H1 (cell line): ENCODE measurements at regions not wholly inside any gene's neighbourhood (a gene's known extent, or its start where the extent isn't known, plus 50 kb on each side); places are given as distances from the start of the nearest gene placed in this dataset.

ENCODE experiments used
- CTCF ChIA-PET: fragments of 300-600 bp; sonication (Branson Sonifier 250); formaldehyde crosslinking; loops from one replicate; lab custom pipeline; 2021; ENCODE audit not compliant: partially characterized antibody; lab: Charles Lee
- POLR2A ChIA-PET: fragments of 300-600 bp; sonication (Branson Sonifier 250); formaldehyde crosslinking; loops from one replicate; lab custom pipeline; 2021; ENCODE audit warnings: inconsistent platforms; ENCODE audit not compliant: partially characterized antibody; lab: Charles Lee
- DNase-seq, 2 experiments: peaks; one replicate each; pipeline versions ENCODE4 v3.0.0 to v3.0.0-alpha.2; 2010 to 2022; ENCODE audit warnings: low spot score in 2 of 2, low read depth in 1 of 2, mixed read lengths in 1 of 2
- FAIRE-seq: peaks from 2 replicates; lab custom pipeline; 2011; peaks lifted over from hg19 to GRCh38; lab: Jason Lieb, UNC
- H2AFZ ChIP-seq: 2 replicates; pipeline ENCODE4 v1.8.1; 2012; ENCODE audit warnings: low read length, inconsistent platforms
- H2AK5ac ChIP-seq: 2 replicates; pipeline ENCODE4 v1.6.1; 2013; ENCODE audit warnings: low read depth, low read length
- H2BK120ac ChIP-seq: replicated peaks from 2 replicates; pipeline ENCODE3; 2013; ENCODE audit warnings: low read depth, low read length, inconsistent platforms
- H2BK12ac ChIP-seq: 2 replicates; pipeline ENCODE4 v1.6.1; 2013; ENCODE audit warnings: low read depth, low read length
- H2BK15ac ChIP-seq: 2 replicates; pipeline ENCODE4 v1.6.1; 2013; ENCODE audit warnings: low read length
- H2BK20ac ChIP-seq: 2 replicates; pipeline ENCODE4 v1.6.1; 2013; ENCODE audit warnings: low read length
- H2BK5ac ChIP-seq: 2 replicates; pipeline ENCODE4 v1.6.1; 2013; ENCODE audit warnings: low read depth, low read length
- H3K14ac ChIP-seq: 2 replicates; pipeline ENCODE4 v1.6.1; 2013; ENCODE audit warnings: inconsistent platforms; ENCODE audit not compliant: insufficient read length
- H3K18ac ChIP-seq: 2 replicates; pipeline ENCODE4 v1.6.1; 2013; ENCODE audit warnings: low read length; ENCODE audit errors: extremely low read depth
- H3K23ac ChIP-seq: 2 replicates; pipeline ENCODE4 v1.6.1; 2013; ENCODE audit warnings: inconsistent platforms; ENCODE audit not compliant: insufficient read length
- H3K23me2 ChIP-seq: 2 replicates; pipeline ENCODE4 v1.6.1; 2013; ENCODE audit warnings: low read depth, low read length
- H3K27ac ChIP-seq: 2 replicates; pipeline ENCODE4 v1.6.1; 2011; ENCODE audit warnings: low read depth, low read length, inconsistent platforms
- H3K27me3 ChIP-seq, 4 experiments: replicated peaks in 1 of 4; 1 replicate in 1 of 4; 2 replicates in 3 of 4; pipeline versions ENCODE4 v1.6.1 to v1.8.1; 2011 to 2013; ENCODE audit warnings: low read length in 3 of 4, mild to moderate bottlenecking in 3 of 4, inconsistent platforms in 2 of 4, mixed read lengths in 2 of 4, moderate library complexity in 1 of 4; ENCODE audit not compliant: control insufficient read depth in 3 of 4, insufficient read depth in 3 of 4; ENCODE audit errors: extremely low read depth in 1 of 4
- H3K36me3 ChIP-seq, 4 experiments: 2 replicates each; pipeline versions ENCODE4 v1.6.1 to v1.8.1; 2011 to 2013; ENCODE audit warnings: mild to moderate bottlenecking in 4 of 4, low read length in 3 of 4, moderate library complexity in 2 of 4, control low read depth in 1 of 4, inconsistent platforms in 1 of 4; ENCODE audit not compliant: insufficient read depth in 4 of 4, control insufficient read depth in 2 of 4
- H3K4ac ChIP-seq: replicated peaks from 2 replicates; pipeline ENCODE3; 2013; ENCODE audit warnings: low read length, low read depth, mixed read lengths, inconsistent platforms; ENCODE audit not compliant: insufficient read length
- H3K4me1 ChIP-seq, 4 experiments: replicated peaks in 1 of 4; 1 replicate in 1 of 4; 2 replicates in 3 of 4; pipeline versions ENCODE4 v1.6.1 to v1.8.1; 2011 to 2013; ENCODE audit warnings: low read length in 3 of 4, inconsistent platforms in 2 of 4, mixed read lengths in 1 of 4; ENCODE audit not compliant: insufficient read depth in 4 of 4, control insufficient read depth in 3 of 4
- H3K4me2 ChIP-seq, 2 experiments: 2 replicates each; pipeline versions ENCODE4 v1.6.1 to v1.8.1; 2011 to 2013; ENCODE audit warnings: low read depth in 2 of 2, low read length in 2 of 2, control low read depth in 1 of 2, inconsistent platforms in 1 of 2, mild to moderate bottlenecking in 1 of 2; ENCODE audit not compliant: insufficient read depth in 1 of 2
- H3K4me3 ChIP-seq, 4 experiments: fragments of 200-600, 300-600 bp in 1 of 4; sonication (generic), shearing (Covaris generic), sonication (Bioruptor Twin) in 1 of 4; 2 replicates each; pipeline versions ENCODE4 v1.5.1 to v1.8.1; 2011 to 2016; ENCODE audit warnings: low read length in 4 of 4, low read depth in 3 of 4, control low read depth in 2 of 4, inconsistent platforms in 2 of 4, mild to moderate bottlenecking in 2 of 4, mixed read lengths in 1 of 4, moderate library complexity in 1 of 4; ENCODE audit not compliant: insufficient read depth in 2 of 4; ENCODE audit errors: extremely low read depth in 1 of 4
- H3K56ac ChIP-seq: replicated peaks from 2 replicates; pipeline ENCODE3; 2013; ENCODE audit warnings: low read depth, mild to moderate bottlenecking, mixed read lengths, low read length, inconsistent platforms; ENCODE audit not compliant: insufficient read length
- H3K79me1 ChIP-seq: 2 replicates; pipeline ENCODE4 v1.6.1; 2013; ENCODE audit warnings: low read depth, low read length, control low read depth
- H3K79me2 ChIP-seq, 2 experiments: 2 replicates each; pipeline versions ENCODE4 v1.6.1 to v1.8.1; 2012 to 2013; ENCODE audit warnings: low read length in 2 of 2, mild to moderate bottlenecking in 2 of 2, inconsistent platforms in 1 of 2; ENCODE audit not compliant: insufficient read depth in 2 of 2, control insufficient read depth in 1 of 2
- H3K9ac ChIP-seq, 4 experiments: replicated peaks in 1 of 4; 1 replicate in 1 of 4; 2 replicates in 3 of 4; pipeline versions ENCODE4 v1.6.1 to v1.8.1; 2011 to 2013; ENCODE audit warnings: low read depth in 3 of 4, low read length in 3 of 4, control low read depth in 2 of 4, mild to moderate bottlenecking in 2 of 4, moderate library complexity in 2 of 4, inconsistent platforms in 1 of 4; ENCODE audit errors: extremely low read depth in 1 of 4
- H3K9me3 ChIP-seq, 2 experiments: 2 replicates each; pipeline versions ENCODE4 v1.6.1 to v1.8.1; 2012 to 2013; ENCODE audit warnings: mild to moderate bottlenecking in 2 of 2, moderate library complexity in 2 of 2, control low read depth in 1 of 2, inconsistent platforms in 1 of 2, low read depth in 1 of 2, low read length in 1 of 2, mixed read lengths in 1 of 2; ENCODE audit not compliant: insufficient read depth in 2 of 2
- H4K20me1 ChIP-seq, 2 experiments: replicated peaks in 1 of 2; 2 replicates each; pipeline versions ENCODE3 to v1.8.1; 2011 to 2013; ENCODE audit warnings: inconsistent platforms in 2 of 2, low read length in 2 of 2, mild to moderate bottlenecking in 1 of 2; ENCODE audit not compliant: insufficient read depth in 2 of 2, control insufficient read depth in 1 of 2
- H4K5ac ChIP-seq: 2 replicates; pipeline ENCODE4 v1.6.1; 2013; ENCODE audit warnings: low read length, low read depth, mixed read lengths, inconsistent platforms; ENCODE audit not compliant: insufficient read length
- H4K8ac ChIP-seq: 2 replicates; pipeline ENCODE4 v1.8.0; 2013; ENCODE audit warnings: mild to moderate bottlenecking, moderate library complexity, low read length, inconsistent platforms; ENCODE audit not compliant: insufficient read depth; ENCODE audit errors: extremely low read depth
- H4K91ac ChIP-seq: replicated peaks from 2 replicates; pipeline ENCODE3; 2013; ENCODE audit warnings: low read length, mixed read lengths, inconsistent platforms; ENCODE audit not compliant: insufficient read length
- RAD21 ChIP-seq, 2 experiments: IDR thresholded peaks in 1 of 2; conservative IDR thresholded peaks in 1 of 2; 2 replicates each; pipeline ENCODE4 v1.6.1; 2011; ENCODE audit warnings: low read depth in 2 of 2, low read length in 2 of 2, improper control_type of control experiment in 1 of 2, inconsistent platforms in 1 of 2, mild to moderate bottlenecking in 1 of 2, moderate library complexity in 1 of 2
- SUZ12 ChIP-seq: fragments of 200-600 bp; sonication (generic); IDR thresholded peaks from 2 replicates; pipeline ENCODE4 v1.6.1; 2012; ENCODE audit warnings: mild to moderate bottlenecking, inconsistent platforms, low read length, moderate library complexity, mixed read lengths
- WGBS, 2 experiments: shearing (Covaris generic) in 1 of 2; methylation state at CpG; one replicate each; pipeline versions ENCODE4 v1.1.6 to v1.1.7; 2013 to 2015; ENCODE audit warnings: low lambda C conversion rate in 2 of 2, mixed read lengths in 2 of 2, inconsistent platforms in 1 of 2, low coverage in 1 of 2, missing lambda C conversion rate in 1 of 2; ENCODE audit not compliant: insufficient replicate concordance in 2 of 2, insufficient coverage in 1 of 2, insufficient read length in 1 of 2; ENCODE audit errors: extremely low coverage in 1 of 2, missing lambda C conversion rate in 1 of 2; 5-methylcytosine and 5-hydroxymethylcytosine counted together

GRCh38 chr14:101508948-101509729 is 52.2 kb upstream of the DIO3 start:
- H3K56ac ChIP-seq = no peak overlapping the region
- H3K4me2 ChIP-seq = no peak overlapping the region
- H3K23ac ChIP-seq = no peak overlapping the region
- no peak overlapping the region for H3K4ac ChIP-seq
- no peak overlapping the region for H4K5ac ChIP-seq
- no peaks in the 10 kb centered on the region for H3K36me3 ChIP-seq
- POLR2A ChIA-PET = no interaction called here
- no peak overlapping the region for H4K8ac ChIP-seq
- DNase-seq (no peak), FAIRE-seq (no peak)
- no peak overlapping the region for H2BK120ac ChIP-seq
- no peaks in the 10 kb centered on the region for H4K20me1 ChIP-seq
- H2BK5ac ChIP-seq = no peak overlapping the region
- no peaks in the 10 kb centered on the region for H3K9me3 ChIP-seq
- H3K79me1 ChIP-seq = no peaks in the 10 kb centered on the region
- H3K79me2 ChIP-seq = no peaks in the 10 kb centered on the region
- no peak overlapping the region for H2BK20ac ChIP-seq
- no peaks in the 10 kb centered on the region for H3K4me1 ChIP-seq
- H2BK15ac ChIP-seq = no peak overlapping the region
- no peak overlapping the region for H3K4me3 ChIP-seq
- no peaks in the 10 kb centered on the region for H3K23me2 ChIP-seq
- H2AFZ ChIP-seq = no peak overlapping the region
- H3K14ac ChIP-seq = no peak overlapping the region
- TF ChIP-seq RAD21 (IDR thresholded peaks at IDR 0.05 in 1 of 2, conservative IDR thresholded peaks at IDR 0.05 in 1 of 2; ENCODE audit: low read depth in 2 of 2, low read length in 2 of 2) = 0 out of 4 replicates have a peak, but pooled peaks of 1 of the 2 experiments have one; percentile 2
- TF ChIP-seq SUZ12 = no peak
- TF ChIP-seq, all 59 proteins: peak for 1
- Histone ChIP-seq H2BK12ac (no peak overlapping the region), H3K27me3 (no peaks in the 10 kb centered on the region), H3K9ac (no peak overlapping the region), H3K18ac (no peak overlapping the region), H2AK5ac (no peak overlapping the region), H3K27ac (no peak overlapping the region), H4K91ac (no peak overlapping the region)
- CTCF ChIA-PET = interaction anchor here (0.7 to 0.8 kb wide), 2 partner anchors 12 to 119 kb away, joined by 3 to 4 read pairs; no protein-coding TSS in a partner anchor
- WGBS, 2 experiments = 87% methylated on average over 18 of the region's 18 CpGs; no CpG with 5 or more reads in 1 of the 2 experiments
